ENCODE measurements at regions not wholly inside any gene's neighbourhood (a gene's known extent, or its start where the extent isn't known, plus 50 kb on each side); places are given as distances from the start of the nearest gene placed in this dataset.

GRCh38 chr18:68462148-68462547, 252.8 kb downstream of the TMX3 start:
- no peak for DNase-seq

- DNase-seq, result no peak
These were observed 253.4 kb downstream of the TMX3 start for GRCh38 chr18:68461481-68462018.

- DNase-seq, result no peak
These were observed 254.9 kb downstream of the TMX3 start for GRCh38 chr18:68459968-68460367.

GRCh38 chr18:68456985-68457384, 257.9 kb downstream of the TMX3 start:
- no peak for DNase-seq

- DNase-seq, result no peak
These were observed 259.7 kb downstream of the TMX3 start for GRCh38 chr18:68455229-68455603.

- no peak for DNase-seq
These were observed 260.2 kb downstream of the TMX3 start for GRCh38 chr18:68454511-68455228.

GRCh38 chr18:68449292-68449691, 265.6 kb downstream of the TMX3 start:
- DNase-seq, result no peak

GRCh38 chr18:68448736-68449135, 266.2 kb downstream of the TMX3 start:
- DNase-seq, result no peak

- DNase-seq, result no peak
These were observed 267.6 kb downstream of the TMX3 start for GRCh38 chr18:68447286-68447685.

GRCh38 chr18:68445668-68446426, 269.1 kb downstream of the TMX3 start:
- no peak for DNase-seq

- no peak for DNase-seq
These were observed 269.8 kb downstream of the TMX3 start for GRCh38 chr18:68445136-68445535.

- DNase-seq, result no peak
These were observed 273.7 kb downstream of the TMX3 start for GRCh38 chr18:68441241-68441640.

- DNase-seq, result no peak
These were observed 274.5 kb downstream of the TMX3 start for GRCh38 chr18:68440433-68440832.

GRCh38 chr18:68439642-68440041, 275.3 kb downstream of the TMX3 start:
- no peak for DNase-seq

GRCh38 chr18:68438983-68439382, 275.9 kb downstream of the TMX3 start:
- DNase-seq, result no peak

- DNase-seq, result no peak
These were observed 276.4 kb downstream of the TMX3 start for GRCh38 chr18:68438536-68438935.

GRCh38 chr18:68436485-68436884, 278.4 kb downstream of the TMX3 start:
- no peak for DNase-seq

- no peak for DNase-seq
These were observed 279.3 kb downstream of the TMX3 start for GRCh38 chr18:68435581-68435980.

GRCh38 chr18:68431922-68432198, 283.0 kb downstream of the TMX3 start:
- DNase-seq, result no peak

- DNase-seq, result no peak
These were observed 283.6 kb downstream of the TMX3 start for GRCh38 chr18:68431111-68431921.

- no peak for DNase-seq
These were observed 285.1 kb downstream of the TMX3 start for GRCh38 chr18:68429841-68430240.

- DNase-seq, result no peak
These were observed 285.8 kb downstream of the TMX3 start for GRCh38 chr18:68429111-68429510.

- DNase-seq, result no peak
These were observed 286.2 kb downstream of the TMX3 start for GRCh38 chr18:68428661-68429060.

GRCh38 chr18:68427951-68428401, 286.9 kb downstream of the TMX3 start:
- no peak for DNase-seq

All from CD4-positive, alpha-beta T cell treated with Interleukin-17A for 4 hours (primary cell).